Cardiac muscle cell (in vitro differentiated cells and primary cell): ENCODE measurements at regions not wholly inside any gene's neighbourhood (a gene's known extent, or its start where the extent isn't known, plus 50 kb on each side); places are given as distances from the start of the nearest gene placed in this dataset.
A peak's percentile ranks its signal among the peaks of the same experiment; 100 is the strongest.

Experiments
- DNase-seq, 2 donors: peaks; one replicate each; pipeline versions ENCODE4 v3.0.0 to v3.0.0-alpha.2; 2010 to 2017; ENCODE audit warnings: low read depth in 1 of 2, low spot score in 1 of 2
- H3K27ac ChIP-seq: fragments of 200-600 bp; sonication (generic); 2 replicates; pipeline ENCODE4 v1.5.1; 2016
- H3K27me3 ChIP-seq: fragments of 200-600 bp; sonication (generic); 2 replicates; pipeline ENCODE4 v1.6.0; 2016; ENCODE audit warnings: control low read depth
- H3K36me3 ChIP-seq: fragments of 200-600 bp; sonication (generic); 2 replicates; pipeline ENCODE4 v1.5.1; 2016; ENCODE audit warnings: control low read depth
- H3K4me1 ChIP-seq: fragments of 200-600 bp; sonication (generic); 2 replicates; pipeline ENCODE4 v1.8.1; 2017; ENCODE audit warnings: low read depth, mild to moderate bottlenecking, mixed run types
- H3K4me3 ChIP-seq: fragments of 200-600 bp; sonication (generic); 2 replicates; pipeline ENCODE4 v1.5.1; 2016; ENCODE audit warnings: mild to moderate bottlenecking
- H3K9me3 ChIP-seq: fragments of 200-600 bp; sonication (generic); 2 replicates; pipeline ENCODE4 v1.5.1; 2017; ENCODE audit warnings: low read depth, mild to moderate bottlenecking, control low read depth
- TF ChIP-seq, protein P1 (sequence below): IDR thresholded peaks from 2 replicates; pipeline ENCODE4 v1.5.1; 2012; ENCODE audit warnings: low read depth, mild to moderate bottlenecking, low read length

DNA sequence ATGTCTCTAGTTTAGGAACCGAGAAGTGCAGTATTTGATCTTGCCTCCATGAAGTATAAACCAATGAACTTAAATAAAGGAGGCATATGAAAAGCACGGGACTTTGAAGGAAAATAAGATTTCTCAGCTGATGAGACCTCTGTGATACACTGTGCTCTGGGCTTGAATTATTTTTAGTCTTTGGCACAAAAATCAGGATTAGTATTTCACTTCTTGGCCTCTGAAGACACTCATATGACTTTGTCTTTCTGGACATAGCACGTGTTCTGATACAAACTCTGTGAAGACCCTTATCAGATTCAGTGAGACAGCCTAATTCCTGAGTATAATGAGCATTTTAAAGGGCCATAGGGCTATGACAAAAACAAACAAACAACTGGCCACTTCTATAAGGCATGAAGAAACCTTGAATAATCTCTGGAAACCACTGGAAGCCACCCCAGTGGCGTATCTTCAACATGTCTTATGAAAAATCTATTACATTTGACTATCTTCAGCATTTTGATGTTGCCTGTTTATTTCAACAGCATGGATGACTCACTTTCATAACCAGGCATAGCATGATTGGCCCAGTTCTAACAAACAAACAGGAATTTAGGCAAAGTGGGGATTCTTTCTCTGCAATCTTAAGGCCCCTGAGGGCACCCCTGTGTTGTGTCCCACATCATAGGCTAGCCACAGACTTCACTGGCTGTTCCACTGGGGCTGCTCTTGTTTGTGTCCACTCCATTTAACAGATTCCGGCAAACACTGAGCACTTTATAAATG, 90.3 kb upstream of the ZNF462 start:
- Histone ChIP-seq H3K4me3 (no peak overlapping the region), H3K36me3 (no peaks in the 10 kb centered on the region), H3K9me3 (no peaks in the 10 kb centered on the region), H3K27me3 (no peaks in the 10 kb centered on the region), H3K27ac (no peak overlapping the region), H3K4me1 (no peaks in the 10 kb centered on the region)
- TF ChIP-seq, protein P1, sequence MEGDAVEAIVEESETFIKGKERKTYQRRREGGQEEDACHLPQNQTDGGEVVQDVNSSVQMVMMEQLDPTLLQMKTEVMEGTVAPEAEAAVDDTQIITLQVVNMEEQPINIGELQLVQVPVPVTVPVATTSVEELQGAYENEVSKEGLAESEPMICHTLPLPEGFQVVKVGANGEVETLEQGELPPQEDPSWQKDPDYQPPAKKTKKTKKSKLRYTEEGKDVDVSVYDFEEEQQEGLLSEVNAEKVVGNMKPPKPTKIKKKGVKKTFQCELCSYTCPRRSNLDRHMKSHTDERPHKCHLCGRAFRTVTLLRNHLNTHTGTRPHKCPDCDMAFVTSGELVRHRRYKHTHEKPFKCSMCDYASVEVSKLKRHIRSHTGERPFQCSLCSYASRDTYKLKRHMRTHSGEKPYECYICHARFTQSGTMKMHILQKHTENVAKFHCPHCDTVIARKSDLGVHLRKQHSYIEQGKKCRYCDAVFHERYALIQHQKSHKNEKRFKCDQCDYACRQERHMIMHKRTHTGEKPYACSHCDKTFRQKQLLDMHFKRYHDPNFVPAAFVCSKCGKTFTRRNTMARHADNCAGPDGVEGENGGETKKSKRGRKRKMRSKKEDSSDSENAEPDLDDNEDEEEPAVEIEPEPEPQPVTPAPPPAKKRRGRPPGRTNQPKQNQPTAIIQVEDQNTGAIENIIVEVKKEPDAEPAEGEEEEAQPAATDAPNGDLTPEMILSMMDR, result no peak
- DNase-seq, result peak in 1 of 2 donors; percentile 34

DNA sequence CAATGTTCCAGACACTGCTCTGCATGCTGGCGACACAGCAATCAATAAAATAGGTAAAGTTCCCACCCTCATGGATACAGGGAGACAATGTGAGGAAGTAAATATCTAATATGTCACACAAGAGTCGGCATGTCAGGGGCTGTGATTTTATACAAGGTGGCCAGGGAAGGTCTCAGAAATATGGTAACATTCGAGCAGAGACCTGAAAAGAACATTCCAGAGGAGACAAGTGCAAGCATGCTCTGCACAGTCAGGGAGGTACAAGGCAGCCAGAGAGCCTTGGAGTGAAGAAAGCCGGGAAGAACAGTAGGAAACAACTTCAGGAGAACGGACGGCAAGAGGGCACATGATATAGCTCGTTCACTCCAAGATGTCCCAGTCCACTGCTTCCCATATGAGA, 89.2 kb upstream of the ZNF462 start:
- Histone ChIP-seq H3K36me3 (no peaks in the 10 kb centered on the region), H3K4me3 (no peak overlapping the region), H3K9me3 (no peaks in the 10 kb centered on the region), H3K27ac (no peak overlapping the region), H3K27me3 (no peaks in the 10 kb centered on the region), H3K4me1 (no peaks in the 10 kb centered on the region)
- DNase-seq, result no peak
- TF ChIP-seq, protein P1, result no peak

DNA sequence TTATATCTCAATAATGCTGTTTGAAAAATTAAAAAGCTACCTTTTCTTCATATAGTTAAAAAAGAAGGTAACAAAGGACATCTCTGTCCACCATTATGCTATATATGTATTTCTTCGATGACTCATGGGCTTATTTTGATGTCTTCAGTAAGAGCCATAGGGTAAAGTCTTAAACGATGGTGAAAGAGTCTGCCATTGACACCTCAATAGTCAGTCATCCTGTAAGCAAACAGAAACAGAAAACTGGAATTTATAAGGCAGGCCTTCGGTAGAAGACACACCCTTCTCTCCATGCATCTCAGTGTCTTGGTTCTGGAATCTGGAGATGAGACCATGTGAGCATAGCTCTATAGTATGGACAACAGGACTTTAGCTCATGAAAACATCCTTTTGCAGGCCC, 87.0 kb upstream of the ZNF462 start:
- H3K27me3 ChIP-seq, result no peaks in the 10 kb centered on the region
- H3K36me3 ChIP-seq, result no peaks in the 10 kb centered on the region
- TF ChIP-seq, protein P1, result no peak
- no peak overlapping the region for H3K27ac ChIP-seq
- H3K4me1 ChIP-seq, result no peaks in the 10 kb centered on the region
- no peak for DNase-seq
- no peak overlapping the region for H3K4me3 ChIP-seq
- H3K9me3 ChIP-seq, result no peaks in the 10 kb centered on the region

DNA sequence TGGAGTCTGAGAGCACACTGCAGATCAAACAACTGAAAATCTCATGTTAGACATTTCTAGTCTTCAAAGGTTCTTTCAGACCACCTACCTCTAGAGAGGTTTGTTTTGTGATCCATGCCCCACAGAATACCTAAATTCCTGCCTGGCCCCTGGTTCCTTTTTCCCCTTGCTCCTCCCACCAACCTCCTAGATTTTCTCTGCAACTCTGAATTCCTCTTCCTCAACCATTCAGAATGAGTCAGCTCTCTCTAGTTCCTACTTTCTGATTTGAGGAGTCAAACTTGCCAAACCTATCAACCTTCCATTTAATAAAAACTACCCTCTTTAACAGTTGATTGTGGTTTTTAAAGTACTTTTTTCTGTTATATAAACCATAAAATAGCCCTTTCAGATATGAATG, 83.2 kb upstream of the ZNF462 start:
- TF ChIP-seq, protein P1, result no peak
- no peak overlapping the region for H3K4me3 ChIP-seq
- H3K27ac ChIP-seq, result no peak overlapping the region
- no peaks in the 10 kb centered on the region for H3K4me1 ChIP-seq
- no peak for DNase-seq
- H3K9me3 ChIP-seq, result no peaks in the 10 kb centered on the region
- H3K36me3 ChIP-seq, result no peaks in the 10 kb centered on the region
- no peaks in the 10 kb centered on the region for H3K27me3 ChIP-seq

DNA sequence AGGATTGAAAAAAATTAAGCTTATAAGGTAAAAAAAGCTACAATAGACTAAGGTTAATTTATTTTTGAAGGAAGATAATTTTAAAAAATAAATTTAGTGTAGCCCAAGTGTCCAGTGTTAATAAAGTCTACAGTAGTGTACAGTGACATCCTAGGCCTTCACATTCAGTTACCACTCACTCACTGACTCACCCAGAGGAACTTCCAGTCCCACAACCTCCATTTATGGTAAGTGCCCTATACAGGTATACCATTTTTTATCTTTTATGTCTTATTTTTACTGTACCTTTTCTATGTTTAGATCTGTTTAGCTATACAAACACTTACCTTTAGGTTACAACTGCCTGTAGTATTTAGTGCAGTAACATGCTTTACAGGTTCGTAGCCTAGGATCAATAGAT, 79.8 kb upstream of the ZNF462 start:
- H3K4me3 ChIP-seq, result no peak overlapping the region
- H3K27ac ChIP-seq, result no peak overlapping the region
- H3K4me1 ChIP-seq, result no peaks in the 10 kb centered on the region
- H3K27me3 ChIP-seq, result no peaks in the 10 kb centered on the region
- TF ChIP-seq, protein P1, result no peak
- H3K36me3 ChIP-seq, result no peaks in the 10 kb centered on the region
- H3K9me3 ChIP-seq, result no peaks in the 10 kb centered on the region
- no peak for DNase-seq
